Astrocyte of the spinal cord (primary cell): ENCODE measurements at regions not wholly inside any gene's neighbourhood (a gene's known extent, or its start where the extent isn't known, plus 50 kb on each side); places are given as distances from the start of the nearest gene placed in this dataset.
A peak's percentile ranks its signal among the peaks of the same experiment; 100 is the strongest.

Experiments
- DNase-seq: peaks from one replicate; pipeline ENCODE4 v3.0.0; 2011; ENCODE audit warnings: low read depth, low spot score
- H3K4me3 ChIP-seq: 2 replicates; pipeline ENCODE4 v1.5.1; 2011; ENCODE audit warnings: low read depth, mild to moderate bottlenecking, low read length, moderate library complexity
- in situ Hi-C: cut with HindIII; loops from 2 replicates; pipeline ENCODE4 v1.10.0; 2017; ENCODE audit warnings: low sequenced_read_pairs
- TF ChIP-seq, protein P1 (sequence below): IDR thresholded peaks from 2 replicates; pipeline ENCODE4 v1.5.1; 2012; ENCODE audit warnings: low read depth, mild to moderate bottlenecking, low read length, inconsistent platforms

DNA sequence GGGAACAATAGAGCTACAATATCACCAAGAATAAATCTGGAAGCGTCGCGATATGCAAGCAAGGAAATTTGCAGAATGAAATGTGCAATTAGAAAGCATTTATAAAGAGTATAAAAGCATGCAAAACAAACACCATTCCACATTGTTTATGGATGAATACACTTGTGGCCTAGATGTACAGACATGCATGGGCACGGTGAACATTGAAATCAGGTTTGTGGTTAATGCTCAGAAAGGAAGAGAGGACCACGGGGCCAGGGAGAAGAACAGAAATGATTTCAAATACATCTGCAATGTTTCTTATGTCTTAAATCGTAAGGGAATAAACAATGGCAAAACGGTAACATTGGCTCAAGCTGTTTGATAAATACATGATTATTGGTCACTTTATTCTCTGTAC lies 235.9 kb downstream of the FOXL1 start:
- no peak for DNase-seq
- in situ Hi-C loops = no loop called here
- H3K4me3 ChIP-seq = no peak overlapping the region
- TF ChIP-seq, protein P1, sequence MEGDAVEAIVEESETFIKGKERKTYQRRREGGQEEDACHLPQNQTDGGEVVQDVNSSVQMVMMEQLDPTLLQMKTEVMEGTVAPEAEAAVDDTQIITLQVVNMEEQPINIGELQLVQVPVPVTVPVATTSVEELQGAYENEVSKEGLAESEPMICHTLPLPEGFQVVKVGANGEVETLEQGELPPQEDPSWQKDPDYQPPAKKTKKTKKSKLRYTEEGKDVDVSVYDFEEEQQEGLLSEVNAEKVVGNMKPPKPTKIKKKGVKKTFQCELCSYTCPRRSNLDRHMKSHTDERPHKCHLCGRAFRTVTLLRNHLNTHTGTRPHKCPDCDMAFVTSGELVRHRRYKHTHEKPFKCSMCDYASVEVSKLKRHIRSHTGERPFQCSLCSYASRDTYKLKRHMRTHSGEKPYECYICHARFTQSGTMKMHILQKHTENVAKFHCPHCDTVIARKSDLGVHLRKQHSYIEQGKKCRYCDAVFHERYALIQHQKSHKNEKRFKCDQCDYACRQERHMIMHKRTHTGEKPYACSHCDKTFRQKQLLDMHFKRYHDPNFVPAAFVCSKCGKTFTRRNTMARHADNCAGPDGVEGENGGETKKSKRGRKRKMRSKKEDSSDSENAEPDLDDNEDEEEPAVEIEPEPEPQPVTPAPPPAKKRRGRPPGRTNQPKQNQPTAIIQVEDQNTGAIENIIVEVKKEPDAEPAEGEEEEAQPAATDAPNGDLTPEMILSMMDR = no peak

DNA sequence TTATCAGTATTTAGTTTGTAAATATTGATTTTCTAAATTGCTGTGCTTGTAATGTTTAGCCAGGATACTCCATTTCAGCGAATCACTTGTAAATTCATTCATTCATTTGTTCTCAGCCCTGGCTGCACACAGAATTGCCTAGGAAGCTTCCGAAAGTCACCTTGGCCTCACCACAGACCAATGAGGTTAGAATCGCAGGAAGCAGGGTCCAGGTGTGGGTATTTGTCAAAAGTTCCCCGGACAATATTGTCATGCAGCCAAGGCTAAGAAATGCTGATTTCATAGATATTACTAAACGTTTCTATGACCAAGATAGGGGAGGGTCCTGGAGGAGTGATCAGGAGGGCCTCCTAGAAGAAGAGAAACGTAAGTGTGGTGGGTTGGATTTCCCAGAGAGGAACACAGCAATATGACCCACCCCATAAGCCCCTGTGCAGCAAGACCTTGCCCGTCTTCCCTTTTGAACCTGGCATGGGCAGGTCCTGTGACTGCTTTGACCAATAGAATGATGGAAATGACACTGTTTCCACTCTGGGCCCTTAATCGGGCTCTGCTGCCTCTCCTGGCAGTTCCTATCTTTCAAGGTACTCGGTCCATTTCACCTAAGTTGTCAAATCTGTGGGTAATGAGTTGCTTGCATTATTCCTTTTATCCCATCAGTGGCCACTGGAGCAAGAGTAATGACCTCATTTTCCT lies 238.7 kb downstream of the FOXL1 start:
- TF ChIP-seq, protein P1 = no peak
- no peak overlapping the region for H3K4me3 ChIP-seq
- in situ Hi-C loops = no loop called here
- no peak for DNase-seq

DNA sequence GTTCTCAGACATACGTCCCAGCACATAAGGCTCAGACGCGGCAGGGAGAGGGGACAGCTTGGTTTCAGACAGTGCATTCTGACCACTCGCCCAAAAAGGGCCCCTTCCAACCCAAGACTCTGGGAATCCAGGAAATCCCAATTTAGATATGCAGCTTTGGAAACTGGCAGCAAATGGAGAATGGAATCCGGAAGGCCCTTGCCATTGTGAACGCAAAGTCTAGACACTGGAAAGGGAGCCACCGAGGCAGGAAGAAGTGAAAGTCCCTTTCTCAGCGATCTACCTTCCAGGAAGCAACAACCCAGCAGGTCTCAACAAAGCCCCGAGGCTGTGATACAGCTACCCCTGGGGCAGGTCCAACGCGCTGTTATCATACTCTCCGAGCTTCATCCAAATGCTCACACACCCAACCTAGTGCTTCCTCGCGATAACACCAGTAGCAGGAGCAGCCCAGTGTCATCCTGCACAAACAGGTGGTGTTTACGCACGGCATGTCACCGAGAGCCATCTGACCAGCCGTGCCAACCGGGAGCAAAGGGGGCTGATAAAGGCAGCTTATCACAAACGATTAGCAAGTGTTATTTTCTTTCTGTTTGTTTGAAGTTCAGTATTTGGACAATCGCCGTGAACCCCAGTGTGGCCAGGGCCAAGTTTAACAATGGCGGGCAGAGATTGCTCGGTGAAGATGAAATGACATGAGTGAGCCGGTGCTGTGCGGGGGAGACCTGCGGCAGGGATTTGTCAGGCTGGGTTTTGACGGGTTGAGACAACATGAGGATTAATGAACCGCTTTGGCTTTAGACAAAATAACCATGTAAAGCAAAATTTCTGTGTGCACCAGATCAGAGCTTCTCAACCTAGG lies 240.6 kb downstream of the FOXL1 start:
- in situ Hi-C loops = no loop called here
- TF ChIP-seq, protein P1 = no peak
- no peak for DNase-seq
- H3K4me3 ChIP-seq = no peak overlapping the region

DNA sequence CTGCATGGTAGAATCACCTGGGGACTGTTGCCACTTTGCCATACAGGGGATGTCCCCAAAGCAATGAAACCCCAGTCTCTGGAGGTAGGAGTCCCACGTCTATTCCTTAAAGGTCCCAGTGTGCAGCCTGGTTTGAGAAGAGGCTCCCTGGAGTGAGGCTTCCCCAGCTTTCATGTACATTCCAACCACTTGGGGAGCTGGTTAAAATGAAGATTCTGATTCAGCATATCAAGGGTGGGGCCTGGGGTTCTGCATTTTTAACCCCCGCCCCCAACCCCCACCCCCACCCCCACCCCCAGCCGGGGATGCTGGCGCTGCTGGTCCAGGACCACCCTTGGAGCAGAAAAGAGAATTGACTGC lies 241.2 kb downstream of the FOXL1 start:
- TF ChIP-seq, protein P1 = peak; percentile 41
- no peak overlapping the region for H3K4me3 ChIP-seq
- in situ Hi-C loops = no loop called here
- no peak for DNase-seq

DNA sequence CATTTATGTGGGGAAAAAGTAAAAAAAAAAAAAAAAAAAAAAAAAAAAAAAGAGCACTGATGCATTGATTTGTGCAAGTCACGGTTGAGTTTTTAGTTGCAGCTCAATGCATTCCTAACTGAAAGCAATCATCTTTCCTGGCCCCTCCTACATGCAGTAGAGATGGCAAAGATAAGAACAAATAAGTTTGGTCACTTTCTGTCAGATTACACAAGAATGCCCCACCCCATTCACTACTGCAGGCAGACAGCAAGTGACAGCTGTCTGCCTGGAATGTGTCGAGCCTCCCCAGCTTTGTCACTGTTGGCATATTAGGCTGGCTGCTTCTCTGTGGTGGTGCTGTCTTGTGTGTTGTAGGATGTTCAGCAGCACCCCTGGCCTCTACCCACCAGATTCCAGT lies 243.5 kb downstream of the FOXL1 start:
- no peak for DNase-seq
- H3K4me3 ChIP-seq = no peak overlapping the region
- in situ Hi-C loops = no loop called here
- TF ChIP-seq, protein P1 = no peak

DNA sequence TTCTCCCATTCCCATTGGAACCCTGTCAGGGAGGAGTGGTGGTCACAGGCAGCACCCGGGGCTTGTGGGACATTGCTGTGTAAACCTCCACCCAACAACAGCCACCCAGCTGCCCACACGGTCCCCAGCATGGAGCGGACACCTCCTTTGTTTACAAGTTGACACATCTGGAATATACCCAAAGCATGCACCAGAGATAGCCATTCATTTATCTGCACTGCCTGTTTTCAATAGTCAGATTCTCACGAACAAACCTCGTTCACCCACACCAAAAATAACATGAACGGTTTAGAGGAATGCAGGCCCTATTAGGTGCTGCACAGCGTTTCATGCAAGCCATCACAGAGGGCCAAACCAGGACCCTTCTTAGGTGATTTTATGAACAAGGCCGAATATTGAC lies 244.8 kb downstream of the FOXL1 start:
- in situ Hi-C loops = no loop called here
- DNase-seq = peak; percentile 61
- TF ChIP-seq, protein P1 = no peak
- no peak overlapping the region for H3K4me3 ChIP-seq
